Adrenal gland (tissue), 9 donors: ENCODE measurements at regions not wholly inside any gene's neighbourhood (a gene's known extent, or its start where the extent isn't known, plus 50 kb on each side); places are given as distances from the start of the nearest gene placed in this dataset.

Experiments used
- DNase-seq, 7 donors: peaks; one replicate each; pipeline ENCODE4 v3.0.0-alpha.2; 2019 to 2020
- H3K27ac ChIP-seq, 5 donors: fragments of 200-600 bp; sonication (generic) in 4 of 5; 1 replicate in 3 of 5; 2 replicates in 2 of 5; pipeline versions ENCODE4 v1.5.1 to v1.8.0; 2016 to 2020; ENCODE audit warnings: mild to moderate bottlenecking in 1 of 5
- H3K27me3 ChIP-seq: fragments of 200-600 bp; 2 replicates; pipeline ENCODE4 v1.8.0; 2021
- H3K36me3 ChIP-seq, 2 donors: fragments of 200-600 bp; replicated peaks in 1 of 2; 1 replicate in 1 of 2; 2 replicates in 1 of 2; pipeline versions ENCODE4 v1.5.1 to v1.8.0; 2018 to 2022
- H3K4me1 ChIP-seq, 2 donors: fragments of 200-600 bp; replicated peaks in 1 of 2; 1 replicate in 1 of 2; 2 replicates in 1 of 2; pipeline versions ENCODE4 v1.5.1 to v1.8.0; 2018 to 2021
- H3K4me3 ChIP-seq, 4 donors: fragments of 200-600 bp; sonication (generic) in 3 of 4; one replicate each; pipeline ENCODE4 v1.5.1; 2016 to 2018
- H3K9me3 ChIP-seq, 3 donors: fragments of 200-600 bp; sonication (generic) in 1 of 3; replicated peaks in 1 of 3; 1 replicate in 2 of 3; 2 replicates in 1 of 3; pipeline versions ENCODE4 v1.5.1 to v1.8.0; 2016 to 2021
- CTCF ChIP-seq, 6 experiments: fragments of 450-650 bp in 4 of 6; fragments of 200-600 bp in 2 of 6; sonication (generic) in 1 of 6; IDR thresholded peaks; 1 replicate in 5 of 6; 2 replicates in 1 of 6; pipeline versions ENCODE4 v1.5.1 to v1.8.0; 2016 to 2021; ENCODE audit warnings: antibody characterized with exemption in 6 of 6, mild to moderate bottlenecking in 2 of 6, moderate library complexity in 1 of 6
- POLR2A ChIP-seq, 2 donors: fragments of 450-650 bp; IDR thresholded peaks; one replicate each; pipeline ENCODE4 v1.6.1; 2017; ENCODE audit warnings: antibody characterized with exemption in 2 of 2, mild to moderate bottlenecking in 2 of 2, moderate library complexity in 1 of 2
- WGBS, 4 donors: extraction: QIAGEN DNeasy Blood & Tissue Kit in 2 of 4; methylation state at CpG; one replicate each; pipeline versions ENCODE4 v1.1.5 to v1.1.7; 2013 to 2017; 5-methylcytosine and 5-hydroxymethylcytosine counted together
- intact Hi-C, 2 donors: fragments of 100-400 bp; cut with DNase I; formaldehyde crosslinking; loops; one replicate each; pipeline versions ENCODE4 v1.14.1 to v1.15.0; 2022 to 2023
- donor health status: healthy with polysubstance abuse.
- donor health status: Bipolar disorder and iron deficiency.
- donor health status: DM: yes; HTN: yes; CAD: no.
- donor health status: DM: no; HTN: no; CAD: no.
- donor health status: DM: no; HTN: no; CAD: no.

DNA sequence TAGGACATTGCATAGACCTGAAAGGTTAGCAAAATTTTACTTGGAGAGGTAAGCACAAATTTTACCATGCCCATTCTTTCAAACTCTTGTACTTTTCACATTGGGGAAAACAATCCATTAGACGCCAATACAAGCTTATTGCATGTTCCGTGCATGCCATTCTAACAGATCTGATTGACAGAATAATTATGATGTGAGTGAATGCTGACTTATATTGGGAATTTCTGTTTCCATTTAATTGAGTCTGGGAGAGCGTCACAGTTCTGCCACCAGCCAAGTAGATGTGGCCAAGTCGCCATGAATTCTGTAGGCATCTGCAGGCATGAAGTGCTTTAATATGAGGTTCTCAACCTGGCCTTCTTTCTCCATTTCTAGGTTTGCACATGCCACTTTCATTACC, 1097.4 kb downstream of the VRK1 start:
- 90 to 95% (median 93%) methylated on average over 4 of the region's 4 CpGs for WGBS, 4 donors

DNA sequence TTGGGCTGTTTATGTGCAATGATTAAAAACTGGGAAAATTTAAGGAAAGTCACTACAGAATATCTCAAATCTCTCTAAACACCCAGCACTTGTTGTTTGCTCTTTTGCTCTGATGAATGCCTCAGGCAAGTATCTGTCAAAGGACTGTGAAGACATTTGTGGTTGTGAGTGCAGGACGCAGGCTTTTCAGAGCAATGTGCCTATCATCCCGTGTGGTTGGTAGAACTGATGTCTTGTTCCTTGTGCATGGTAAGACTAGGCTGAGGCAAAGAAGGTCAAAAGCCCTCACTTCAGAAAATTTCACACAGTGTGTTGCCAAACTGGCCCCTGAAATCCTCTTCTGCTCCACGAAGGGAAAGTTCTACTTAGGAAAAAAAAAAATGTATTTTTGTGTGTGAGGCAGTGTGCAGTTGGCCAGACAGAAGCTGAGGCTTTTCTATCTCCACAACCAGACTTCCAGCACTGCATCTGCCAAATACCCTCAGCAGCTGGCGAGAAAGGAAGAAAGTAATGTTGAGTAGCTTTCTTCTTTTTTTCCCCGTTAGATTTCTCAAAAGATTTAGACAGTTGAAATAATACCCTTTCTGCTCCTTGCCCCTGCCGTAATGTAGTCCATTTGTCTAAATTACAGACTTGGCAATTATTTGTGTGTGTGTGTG, 1103.1 kb downstream of the VRK1 start:
- Histone ChIP-seq H3K27ac (no peak overlapping the region), H3K36me3 (no peaks in the 10 kb centered on the region), H3K9me3 (no peaks in the 10 kb centered on the region), H3K27me3 (no peaks in the 10 kb centered on the region), H3K4me1 (no peaks in the 10 kb centered on the region), H3K4me3 (no peak overlapping the region)
- TF ChIP-seq CTCF (IDR thresholded peaks at IDR 0.05): no peak
- TF ChIP-seq POLR2A (IDR thresholded peaks at IDR 0.05): no peak
- no peak for DNase-seq
- intact Hi-C loops: no loop called here
- 50 to 65% (median 56%) methylated on average over 6 of the region's 6 CpGs for WGBS, 4 donors

More for the DNA sequence above, 1097.4 kb downstream of the VRK1 start:
- H3K4me3 ChIP-seq: no peak overlapping the region
- intact Hi-C loops: no loop called here
- no peaks in the 10 kb centered on the region for H3K36me3 ChIP-seq
- no peaks in the 10 kb centered on the region for H3K9me3 ChIP-seq
- H3K4me1 ChIP-seq: no peaks in the 10 kb centered on the region
- H3K27me3 ChIP-seq: no peaks in the 10 kb centered on the region
- TF ChIP-seq POLR2A (IDR thresholded peaks at IDR 0.05) (no peak), CTCF (IDR thresholded peaks at IDR 0.05) (no peak)
- no peak for DNase-seq
- H3K27ac ChIP-seq: no peak overlapping the region

DNA sequence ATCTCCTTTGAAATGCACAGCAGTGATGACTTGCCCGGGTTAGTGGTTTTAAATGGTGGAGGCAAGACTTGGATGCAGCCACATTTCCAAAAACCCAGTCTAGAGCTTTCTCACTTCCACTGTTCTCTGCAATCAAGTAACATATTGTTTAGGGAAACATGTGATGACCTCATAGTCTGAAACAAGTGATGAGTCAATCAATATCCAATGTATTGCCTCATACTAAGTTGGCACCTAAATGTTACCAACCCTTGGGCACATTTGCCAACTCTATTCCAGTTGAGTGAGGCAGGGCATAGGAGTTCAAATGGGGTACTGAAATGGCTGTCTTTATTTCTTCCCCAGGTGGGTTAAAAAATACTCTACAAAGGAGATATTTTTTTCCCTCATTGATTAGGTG, 1105.4 kb downstream of the VRK1 start:
- no peak for TF ChIP-seq CTCF (IDR thresholded peaks at IDR 0.05)
- no peak for TF ChIP-seq POLR2A (IDR thresholded peaks at IDR 0.05)
- Histone ChIP-seq H3K27me3 (no peaks in the 10 kb centered on the region), H3K36me3 (no peaks in the 10 kb centered on the region), H3K4me3 (no peak overlapping the region), H3K9me3 (no peaks in the 10 kb centered on the region), H3K27ac (no peak overlapping the region), H3K4me1 (no peaks in the 10 kb centered on the region)
- 71 to 98% (median 92%) methylated on average over 1 of the region's 1 CpG for WGBS, 4 donors
- DNase-seq: no peak
- intact Hi-C loops: no loop called here

DNA sequence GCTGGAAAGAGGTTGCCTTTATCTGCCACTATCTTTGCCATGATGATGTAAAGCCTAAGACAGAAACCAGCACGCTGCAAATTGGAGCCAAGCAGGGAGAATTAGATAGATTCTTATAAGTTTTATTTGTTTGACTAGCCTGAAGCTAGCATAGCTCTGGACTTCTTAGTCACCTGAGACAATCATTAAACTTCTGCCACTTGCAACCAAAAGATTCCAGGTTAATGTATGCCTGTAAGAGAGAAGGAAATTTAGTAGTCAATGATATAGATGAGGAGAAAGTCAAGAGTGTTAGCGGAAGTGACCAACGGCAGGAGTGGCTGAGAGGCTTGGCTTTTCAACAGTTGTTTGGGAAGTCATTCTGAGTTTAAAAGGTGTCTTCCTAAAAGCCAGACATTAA, 1106.6 kb downstream of the VRK1 start:
- no peak overlapping the region for H3K4me3 ChIP-seq
- no peaks in the 10 kb centered on the region for H3K27me3 ChIP-seq
- DNase-seq: no peak
- no peaks in the 10 kb centered on the region for H3K9me3 ChIP-seq
- H3K27ac ChIP-seq: no peak overlapping the region
- H3K36me3 ChIP-seq: no peaks in the 10 kb centered on the region
- WGBS, 4 donors: 47 to 69% (median 61%) methylated on average over 3 of the region's 3 CpGs
- no peak for TF ChIP-seq POLR2A (IDR thresholded peaks at IDR 0.05)
- TF ChIP-seq CTCF (IDR thresholded peaks at IDR 0.05): no peak
- no peaks in the 10 kb centered on the region for H3K4me1 ChIP-seq
- intact Hi-C loops: no loop called here
